Right lobe of liver (tissue), 6 donors: ENCODE measurements at regions not wholly inside any gene's neighbourhood (a gene's known extent, or its start where the extent isn't known, plus 50 kb on each side); places are given as distances from the start of the nearest gene placed in this dataset.

Experiments used
- ATAC-seq, 4 donors: fragments of 200-7000 bp; cut with Tn5 transposase; one replicate each; pipeline ENCODE4 v1.9.1; 2020; ENCODE audit warnings: mild to moderate bottlenecking in 4 of 4, moderate library complexity in 4 of 4
- DNase-seq, 3 donors: peaks; one replicate each; pipeline ENCODE4 v3.0.0-alpha.2; 2020
- H3K27ac ChIP-seq, 3 donors: fragments of 200-600 bp; one replicate each; pipeline ENCODE4 v1.8.0; 2022
- H3K27me3 ChIP-seq, 2 donors: fragments of 200-600 bp; one replicate each; pipeline ENCODE4 v1.8.0; 2022
- H3K36me3 ChIP-seq, 4 donors: fragments of 200-600 bp; sonication (generic) in 1 of 4; one replicate each; pipeline versions ENCODE4 v1.5.1 to v1.8.0; 2017 to 2022; ENCODE audit warnings: control low read depth in 1 of 4
- H3K4me1 ChIP-seq, 4 donors: fragments of 200-600 bp; sonication (generic) in 1 of 4; one replicate each; pipeline versions ENCODE4 v1.5.1 to v1.8.0; 2017 to 2022; ENCODE audit warnings: control low read depth in 1 of 4
- H3K4me3 ChIP-seq, 3 donors: fragments of 200-600 bp; one replicate each; pipeline ENCODE4 v1.8.0; 2022
- H3K9me3 ChIP-seq, 4 donors: fragments of 200-600 bp; sonication (generic) in 1 of 4; one replicate each; pipeline versions ENCODE4 v1.5.1 to v1.8.0; 2017 to 2022; ENCODE audit warnings: control low read depth in 1 of 4
- POLR2A ChIP-seq: fragments of 450-650 bp; IDR thresholded peaks from one replicate; pipeline ENCODE4 v1.6.1; 2017; ENCODE audit warnings: antibody characterized with exemption, mild to moderate bottlenecking
- WGBS: methylation state at CpG from one replicate; pipeline ENCODE4 v1.1.6; 2018; ENCODE audit warnings: low coverage, low lambda C conversion rate; ENCODE audit not compliant: insufficient coverage; ENCODE audit errors: missing lambda C conversion rate; 5-methylcytosine and 5-hydroxymethylcytosine counted together
- intact Hi-C, 2 donors: fragments of 100-400 bp; cut with DNase I; formaldehyde crosslinking; loops; one replicate each; pipeline versions ENCODE4 v1.11.2 to v1.14.1; 2022
- TF ChIP-seq, protein P1 (sequence below), 4 donors: fragments of 200-600 bp in 3 of 4; fragments of 450-650 bp in 1 of 4; IDR thresholded peaks; one replicate each; pipeline versions ENCODE4 v1.5.1 to v1.8.0; 2016 to 2022; ENCODE audit warnings: antibody characterized with exemption in 4 of 4, mild to moderate bottlenecking in 2 of 4
- donor health status: DM: no; HTN: yes; CAD: no.
- donor health status: DM: no; HTN: no; CAD: no.
- donor health status: DM: no; HTN: no; CAD: no.
- donor health status: DM: no; HTN: yes; CAD: no.
- donor health status: DM: no; HTN: yes; CAD: no.

DNA sequence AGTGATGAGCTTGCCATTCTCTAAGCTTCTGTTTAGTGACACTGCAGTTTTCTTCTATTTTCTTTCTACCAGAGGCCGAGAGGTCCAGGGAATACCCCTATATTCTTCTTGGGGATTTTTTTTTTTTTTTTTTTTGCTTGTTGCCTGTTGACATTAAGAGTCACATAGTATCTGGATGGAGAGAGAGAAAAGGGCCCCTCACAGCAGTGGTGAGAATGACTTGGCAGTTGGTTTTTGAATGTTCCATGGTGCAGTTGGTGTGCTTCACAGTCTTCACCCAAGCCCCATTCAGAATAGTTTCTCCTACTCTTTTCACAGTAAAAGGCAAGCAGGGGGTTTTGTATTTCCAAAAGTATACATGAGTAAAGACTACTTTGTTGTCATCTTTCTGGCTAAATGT lies 577.9 kb downstream of the LMO7 start:
- no peak for TF ChIP-seq POLR2A
- TF ChIP-seq, protein P1, sequence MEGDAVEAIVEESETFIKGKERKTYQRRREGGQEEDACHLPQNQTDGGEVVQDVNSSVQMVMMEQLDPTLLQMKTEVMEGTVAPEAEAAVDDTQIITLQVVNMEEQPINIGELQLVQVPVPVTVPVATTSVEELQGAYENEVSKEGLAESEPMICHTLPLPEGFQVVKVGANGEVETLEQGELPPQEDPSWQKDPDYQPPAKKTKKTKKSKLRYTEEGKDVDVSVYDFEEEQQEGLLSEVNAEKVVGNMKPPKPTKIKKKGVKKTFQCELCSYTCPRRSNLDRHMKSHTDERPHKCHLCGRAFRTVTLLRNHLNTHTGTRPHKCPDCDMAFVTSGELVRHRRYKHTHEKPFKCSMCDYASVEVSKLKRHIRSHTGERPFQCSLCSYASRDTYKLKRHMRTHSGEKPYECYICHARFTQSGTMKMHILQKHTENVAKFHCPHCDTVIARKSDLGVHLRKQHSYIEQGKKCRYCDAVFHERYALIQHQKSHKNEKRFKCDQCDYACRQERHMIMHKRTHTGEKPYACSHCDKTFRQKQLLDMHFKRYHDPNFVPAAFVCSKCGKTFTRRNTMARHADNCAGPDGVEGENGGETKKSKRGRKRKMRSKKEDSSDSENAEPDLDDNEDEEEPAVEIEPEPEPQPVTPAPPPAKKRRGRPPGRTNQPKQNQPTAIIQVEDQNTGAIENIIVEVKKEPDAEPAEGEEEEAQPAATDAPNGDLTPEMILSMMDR (IDR thresholded peaks at IDR 0.05) = no peak
- Histone ChIP-seq H3K9me3 (no peaks in the 10 kb centered on the region), H3K36me3 (no peaks in the 10 kb centered on the region), H3K27ac (no peak overlapping the region), H3K4me3 (no peak overlapping the region), H3K27me3 (no peaks in the 10 kb centered on the region), H3K4me1 (no peaks in the 10 kb centered on the region)
- WGBS = 50% methylated on average over 1 of the region's 1 CpG
- ATAC-seq (no peak), DNase-seq (no peak)
- intact Hi-C loops = no loop called here

DNA sequence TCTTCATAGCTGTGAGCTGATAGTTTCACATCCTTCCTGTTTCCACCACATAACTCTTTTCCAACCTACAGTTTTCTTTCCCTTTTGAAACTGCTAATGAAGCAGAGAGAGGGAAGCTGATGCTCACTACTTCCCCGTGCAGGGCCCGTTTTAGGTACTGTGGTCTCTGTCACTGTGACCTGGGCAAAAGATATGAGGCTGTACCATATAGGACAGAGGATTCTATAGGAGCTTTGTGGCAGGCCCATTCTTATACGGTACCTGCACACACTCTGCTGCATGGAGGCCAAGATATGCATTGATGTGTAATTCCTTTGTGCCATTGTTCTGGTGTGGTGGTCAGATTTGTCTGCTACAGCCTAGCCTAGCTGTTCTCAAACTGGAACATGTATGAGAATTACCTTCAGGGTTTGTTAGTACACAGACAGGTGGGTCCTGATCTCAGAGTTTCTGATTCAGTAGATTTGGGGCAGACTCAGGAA lies 577.3 kb downstream of the LMO7 start:
- no peak for ATAC-seq
- 22% methylated on average over 2 of the region's 3 CpGs for WGBS

DNA sequence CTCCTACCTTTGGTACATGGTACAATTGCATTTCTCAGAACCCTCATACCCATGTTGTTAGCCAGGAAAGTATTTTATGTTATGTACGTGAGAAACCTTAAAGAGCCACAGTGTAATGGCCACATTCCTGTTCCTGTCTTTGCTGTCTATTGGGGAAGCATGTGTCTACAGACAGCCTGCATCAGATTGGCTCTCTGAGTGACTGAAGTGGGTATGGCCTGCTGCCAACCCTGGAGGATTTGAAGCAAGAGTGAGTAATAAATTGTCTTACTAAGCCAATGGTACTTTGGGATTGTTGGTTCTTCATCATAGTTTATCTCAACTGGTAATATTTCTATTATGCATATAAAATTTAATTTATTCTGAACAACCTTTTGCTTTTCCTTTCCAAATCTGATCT lies 574.1 kb downstream of the LMO7 start:
- H3K4me1 ChIP-seq = no peaks in the 10 kb centered on the region
- no peak overlapping the region for H3K27ac ChIP-seq
- TF ChIP-seq POLR2A = no peak
- TF ChIP-seq, protein P1 (IDR thresholded peaks at IDR 0.05) = no peak
- H3K9me3 ChIP-seq = no peaks in the 10 kb centered on the region
- DNase-seq (no peak), ATAC-seq (no peak)
- H3K4me3 ChIP-seq = no peak overlapping the region
- intact Hi-C loops = no loop called here
- 47% methylated on average over 1 of the region's 1 CpG for WGBS
- H3K36me3 ChIP-seq = no peaks in the 10 kb centered on the region
- no peaks in the 10 kb centered on the region for H3K27me3 ChIP-seq

More for the DNA sequence above, 577.3 kb downstream of the LMO7 start:
- Histone ChIP-seq H3K9me3 (no peaks in the 10 kb centered on the region), H3K4me1 (no peaks in the 10 kb centered on the region), H3K4me3 (no peak overlapping the region), H3K27me3 (no peaks in the 10 kb centered on the region), H3K27ac (no peak overlapping the region), H3K36me3 (no peaks in the 10 kb centered on the region)
- DNase-seq = no peak
- intact Hi-C loops = no loop called here
- TF ChIP-seq, protein P1 (IDR thresholded peaks at IDR 0.05) = no peak
- no peak for TF ChIP-seq POLR2A

DNA sequence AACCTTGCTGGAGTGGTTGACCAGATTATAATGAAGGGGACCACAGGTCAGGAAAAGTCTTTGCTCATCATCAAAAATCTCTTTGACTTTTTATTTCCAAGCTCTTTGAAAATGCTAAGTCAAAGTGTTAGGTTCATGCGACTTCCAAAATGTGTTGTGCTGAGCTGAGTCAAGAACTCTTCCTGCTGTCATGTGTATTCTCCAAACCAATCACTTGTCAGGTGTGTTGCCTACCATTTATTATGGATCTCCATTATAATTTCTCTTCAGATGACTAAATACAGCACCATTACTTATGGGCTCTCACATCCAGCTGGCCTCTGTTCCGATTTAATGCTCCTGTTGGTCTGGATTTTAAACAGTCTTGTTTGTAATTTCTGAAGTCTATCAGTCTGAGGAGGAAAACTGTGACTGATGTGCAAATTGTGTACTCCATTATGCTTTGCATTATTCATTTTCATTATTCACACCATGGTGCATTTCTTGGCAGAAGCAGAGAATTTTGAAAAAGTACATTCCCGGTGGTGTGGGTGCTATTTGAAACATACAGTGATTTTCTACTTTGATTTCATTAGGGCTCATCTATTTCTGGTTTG lies 562.5 kb downstream of the LMO7 start:
- Histone ChIP-seq H3K36me3 (no peaks in the 10 kb centered on the region), H3K27me3 (no peaks in the 10 kb centered on the region), H3K4me1 (no peaks in the 10 kb centered on the region), H3K27ac (no peak overlapping the region), H3K4me3 (no peak overlapping the region), H3K9me3 (no peaks in the 10 kb centered on the region)
- ATAC-seq = no peak
- TF ChIP-seq, protein P1 (IDR thresholded peaks at IDR 0.05) = no peak
- TF ChIP-seq POLR2A = no peak
- 62% methylated on average over 3 of the region's 3 CpGs for WGBS
- DNase-seq = no peak
- intact Hi-C loops = no loop called here
